Ascending aorta (tissue), 2 donors: ENCODE measurements at regions not wholly inside any gene's neighbourhood (a gene's known extent, or its start where the extent isn't known, plus 50 kb on each side); places are given as distances from the start of the nearest gene placed in this dataset.
"Not testable (repeated sequence)": the region's sequence is repeated elsewhere in the genome, so short reads cannot be mapped to it uniquely, and the experiment has no call there.

Experiments used
- DNase-seq, 2 donors: peaks; one replicate each; pipeline ENCODE4 v3.0.0-alpha.2; 2019; ENCODE audit warnings: low spot score in 2 of 2
- H3K27ac ChIP-seq, 2 donors: fragments of 200-600 bp; sonication (generic); one replicate each; pipeline ENCODE4 v1.5.1; 2016 to 2017; ENCODE audit warnings: mild to moderate bottlenecking in 1 of 2
- H3K27me3 ChIP-seq: fragments of 200-600 bp; sonication (generic); one replicate; pipeline ENCODE4 v1.5.1; 2017
- H3K36me3 ChIP-seq, 2 donors: fragments of 200-600 bp; sonication (generic); one replicate each; pipeline ENCODE4 v1.5.1; 2016
- H3K4me1 ChIP-seq, 2 donors: fragments of 200-600 bp; sonication (generic); one replicate each; pipeline ENCODE4 v1.5.1; 2016 to 2017; ENCODE audit warnings: mild to moderate bottlenecking in 1 of 2
- H3K4me3 ChIP-seq, 2 donors: fragments of 200-600 bp; sonication (generic); one replicate each; pipeline ENCODE4 v1.5.1; 2016 to 2017; ENCODE audit warnings: mild to moderate bottlenecking in 1 of 2
- H3K9me3 ChIP-seq, 2 donors: fragments of 200-600 bp; sonication (generic); one replicate each; pipeline ENCODE4 v1.5.1; 2016
- intact Hi-C: fragments of 100-400 bp; cut with DNase I; formaldehyde crosslinking; loops from one replicate; pipeline ENCODE4 v1.15.1; 2023
- TF ChIP-seq, protein P1 (sequence below), 3 experiments: fragments of 200-600 bp in 2 of 3; fragments of 450-650 bp in 1 of 3; sonication (generic) in 2 of 3; IDR thresholded peaks; one replicate each; pipeline ENCODE4 v1.5.1; 2016 to 2019; ENCODE audit warnings: antibody characterized with exemption in 3 of 3, mild to moderate bottlenecking in 1 of 3, moderate library complexity in 1 of 3

DNA sequence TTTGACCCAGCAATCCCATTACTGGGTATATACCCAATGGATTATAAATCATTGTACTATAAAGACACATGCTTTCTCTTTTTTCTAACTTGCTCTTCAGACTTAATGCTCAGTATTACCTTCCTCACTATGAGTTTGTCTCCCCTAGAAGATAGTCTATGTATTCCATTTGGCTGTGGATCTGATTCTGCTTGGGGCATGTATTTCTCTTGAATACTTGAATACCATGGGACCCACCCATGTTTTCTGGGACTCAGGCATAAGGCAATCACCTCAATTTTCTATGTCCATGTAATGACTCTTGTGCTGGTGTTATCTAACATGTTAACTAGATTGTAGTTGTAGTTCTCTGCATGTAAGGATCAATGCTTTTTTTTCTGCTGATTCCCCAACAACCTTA lies 70.4 kb upstream of the PPM1H start:
- Histone ChIP-seq H3K27ac (no peak overlapping the region), H3K9me3 (no peaks in the 10 kb centered on the region), H3K36me3 (no peaks in the 10 kb centered on the region), H3K27me3 (no peaks in the 10 kb centered on the region), H3K4me1 (no peaks in the 10 kb centered on the region), H3K4me3 (no peak overlapping the region)
- intact Hi-C loops = no loop called here
- no peak for DNase-seq
- TF ChIP-seq, protein P1, sequence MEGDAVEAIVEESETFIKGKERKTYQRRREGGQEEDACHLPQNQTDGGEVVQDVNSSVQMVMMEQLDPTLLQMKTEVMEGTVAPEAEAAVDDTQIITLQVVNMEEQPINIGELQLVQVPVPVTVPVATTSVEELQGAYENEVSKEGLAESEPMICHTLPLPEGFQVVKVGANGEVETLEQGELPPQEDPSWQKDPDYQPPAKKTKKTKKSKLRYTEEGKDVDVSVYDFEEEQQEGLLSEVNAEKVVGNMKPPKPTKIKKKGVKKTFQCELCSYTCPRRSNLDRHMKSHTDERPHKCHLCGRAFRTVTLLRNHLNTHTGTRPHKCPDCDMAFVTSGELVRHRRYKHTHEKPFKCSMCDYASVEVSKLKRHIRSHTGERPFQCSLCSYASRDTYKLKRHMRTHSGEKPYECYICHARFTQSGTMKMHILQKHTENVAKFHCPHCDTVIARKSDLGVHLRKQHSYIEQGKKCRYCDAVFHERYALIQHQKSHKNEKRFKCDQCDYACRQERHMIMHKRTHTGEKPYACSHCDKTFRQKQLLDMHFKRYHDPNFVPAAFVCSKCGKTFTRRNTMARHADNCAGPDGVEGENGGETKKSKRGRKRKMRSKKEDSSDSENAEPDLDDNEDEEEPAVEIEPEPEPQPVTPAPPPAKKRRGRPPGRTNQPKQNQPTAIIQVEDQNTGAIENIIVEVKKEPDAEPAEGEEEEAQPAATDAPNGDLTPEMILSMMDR (IDR thresholded peaks at IDR 0.05) = no peak

DNA sequence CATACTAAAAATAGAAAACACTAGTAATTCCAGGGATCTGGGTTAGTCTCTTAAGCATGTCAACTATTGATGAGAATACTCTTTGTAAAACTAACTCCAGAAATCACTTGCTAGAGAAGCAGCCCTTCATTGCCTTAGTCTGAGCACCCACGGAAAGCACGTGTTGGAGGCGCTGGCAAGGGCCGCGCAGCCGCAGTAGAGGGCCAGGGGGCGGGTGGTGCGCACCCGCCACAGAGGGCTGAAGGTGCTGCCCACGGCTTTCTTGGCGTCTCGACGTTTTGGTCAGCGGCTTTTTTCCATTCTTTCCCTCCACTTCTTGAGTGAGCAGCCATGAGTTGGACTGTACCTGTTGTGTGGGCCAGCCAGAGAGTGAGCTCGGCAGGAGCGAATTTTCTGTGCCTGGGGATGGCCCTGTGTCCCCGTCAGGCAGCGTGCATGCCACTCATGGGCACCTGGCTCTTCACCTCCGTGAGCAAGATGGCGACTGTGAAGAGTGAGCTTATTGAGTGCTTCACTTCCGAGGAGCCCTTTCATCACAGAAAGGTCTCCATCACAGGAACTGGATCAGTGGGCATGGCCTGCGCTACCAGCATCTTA lies 68.4 kb upstream of the PPM1H start:
- Histone ChIP-seq H3K4me3 (no peak overlapping the region), H3K27ac (no peak overlapping the region), H3K4me1 (no peaks in the 10 kb centered on the region), H3K27me3 (no peaks in the 10 kb centered on the region), H3K36me3 (no peaks in the 10 kb centered on the region), H3K9me3 (no peaks in the 10 kb centered on the region)
- intact Hi-C loops = no loop called here
- TF ChIP-seq, protein P1 (IDR thresholded peaks at IDR 0.05) = no peak
- DNase-seq = no peak

DNA sequence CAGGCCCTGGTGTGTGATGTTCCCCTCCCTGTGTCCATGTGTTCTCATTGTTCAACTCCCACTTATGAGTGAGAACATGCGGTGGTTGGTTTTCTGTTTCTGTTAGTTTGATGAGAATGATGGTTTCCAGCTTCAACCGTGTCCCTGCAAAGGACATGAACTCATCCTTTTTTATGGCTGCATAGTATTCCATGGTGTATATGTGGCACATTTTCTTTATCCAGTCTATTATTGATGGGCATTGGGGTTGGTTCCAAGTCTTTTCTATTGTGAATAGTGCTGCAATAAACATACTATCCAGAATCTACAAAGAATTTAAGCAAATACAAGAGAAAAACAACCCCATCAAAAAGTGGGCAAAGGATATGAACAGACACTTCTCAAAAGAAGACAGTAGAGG lies 67.1 kb upstream of the PPM1H start:
- H3K27ac ChIP-seq, H3K27me3 ChIP-seq, DNase-seq, H3K4me3 ChIP-seq, intact Hi-C loops, H3K4me1 ChIP-seq, H3K36me3 ChIP-seq, H3K9me3 ChIP-seq: not testable (repeated sequence)

DNA sequence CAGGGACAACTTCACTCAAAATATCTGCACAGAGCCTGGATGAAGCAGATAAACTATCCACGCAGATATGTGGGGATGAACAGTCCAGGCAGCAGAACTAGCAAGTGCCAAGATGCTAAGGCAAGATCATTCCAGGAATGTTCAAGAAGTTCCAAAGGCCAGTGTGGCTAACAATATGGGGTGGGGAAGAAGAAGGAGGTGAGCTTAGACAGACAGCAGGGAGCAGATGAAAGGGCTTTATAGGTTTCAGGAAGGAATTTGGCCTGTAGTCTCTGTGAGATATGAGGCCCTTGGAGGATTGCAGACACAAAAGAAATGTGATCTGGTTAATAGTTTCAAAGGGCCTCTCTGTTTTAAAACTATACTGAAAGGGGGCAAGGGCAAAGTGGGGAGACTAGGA lies 63.5 kb upstream of the PPM1H start:
- Histone ChIP-seq H3K4me3 (no peak overlapping the region), H3K27ac (no peak overlapping the region), H3K4me1 (no peaks in the 10 kb centered on the region), H3K9me3 (no peaks in the 10 kb centered on the region), H3K27me3 (no peaks in the 10 kb centered on the region), H3K36me3 (no peaks in the 10 kb centered on the region)
- TF ChIP-seq, protein P1 (IDR thresholded peaks at IDR 0.05) = no peak
- intact Hi-C loops = no loop called here
- DNase-seq = no peak

DNA sequence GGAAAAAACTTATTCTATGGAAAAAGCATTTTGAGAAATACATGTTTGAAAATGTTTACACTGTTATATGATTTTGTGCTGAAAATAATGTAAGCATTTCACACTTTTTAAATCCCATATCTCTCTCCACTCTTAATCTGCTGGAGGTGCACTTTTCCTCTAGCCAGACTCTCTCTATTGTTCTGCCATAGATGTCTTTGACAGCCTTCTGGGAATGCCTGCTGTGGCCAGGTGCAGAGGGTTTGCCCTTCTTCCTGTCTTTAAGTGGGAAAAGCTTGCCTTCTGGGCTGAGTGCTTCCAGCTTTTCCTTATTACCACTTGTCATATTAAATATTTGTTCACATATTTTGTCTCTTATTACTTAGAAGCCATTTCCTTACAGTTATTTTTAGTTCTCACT lies 60.1 kb upstream of the PPM1H start:
- H3K9me3 ChIP-seq = no peaks in the 10 kb centered on the region
- no peak overlapping the region for H3K4me3 ChIP-seq
- H3K4me1 ChIP-seq = no peaks in the 10 kb centered on the region
- DNase-seq = no peak
- H3K36me3 ChIP-seq = no peaks in the 10 kb centered on the region
- intact Hi-C loops = no loop called here
- no peaks in the 10 kb centered on the region for H3K27me3 ChIP-seq
- no peak overlapping the region for H3K27ac ChIP-seq
- TF ChIP-seq, protein P1 (IDR thresholded peaks at IDR 0.05) = no peak

DNA sequence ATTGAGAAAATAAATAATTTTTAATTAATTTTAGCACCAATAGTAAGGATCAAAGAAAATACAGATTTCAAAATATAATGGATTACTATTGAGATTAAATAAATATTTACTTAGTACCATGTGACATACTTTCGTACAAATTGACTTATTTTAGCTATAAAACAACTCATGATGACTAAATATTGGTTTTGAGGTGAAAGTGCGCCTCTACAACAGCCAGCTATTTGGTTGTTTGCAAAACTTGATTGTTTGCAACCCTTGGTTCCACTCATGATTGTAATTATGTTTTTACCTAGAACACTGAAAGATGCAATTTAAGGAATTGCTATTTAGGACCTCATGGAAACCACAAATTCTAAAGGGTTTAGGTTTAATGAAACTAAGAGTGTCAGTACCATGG lies 51.9 kb upstream of the PPM1H start:
- Histone ChIP-seq H3K27me3 (no peaks in the 10 kb centered on the region), H3K36me3 (no peaks in the 10 kb centered on the region), H3K4me3 (no peak overlapping the region), H3K27ac (no peak overlapping the region), H3K4me1 (no peaks in the 10 kb centered on the region), H3K9me3 (no peaks in the 10 kb centered on the region)
- DNase-seq = no peak
- intact Hi-C loops = no loop called here
- TF ChIP-seq, protein P1 (IDR thresholded peaks at IDR 0.05) = no peak
